ENCODE measurements at regions not wholly inside any gene's neighbourhood (a gene's known extent, or its start where the extent isn't known, plus 50 kb on each side); places are given as distances from the start of the nearest gene placed in this dataset.

DNA sequence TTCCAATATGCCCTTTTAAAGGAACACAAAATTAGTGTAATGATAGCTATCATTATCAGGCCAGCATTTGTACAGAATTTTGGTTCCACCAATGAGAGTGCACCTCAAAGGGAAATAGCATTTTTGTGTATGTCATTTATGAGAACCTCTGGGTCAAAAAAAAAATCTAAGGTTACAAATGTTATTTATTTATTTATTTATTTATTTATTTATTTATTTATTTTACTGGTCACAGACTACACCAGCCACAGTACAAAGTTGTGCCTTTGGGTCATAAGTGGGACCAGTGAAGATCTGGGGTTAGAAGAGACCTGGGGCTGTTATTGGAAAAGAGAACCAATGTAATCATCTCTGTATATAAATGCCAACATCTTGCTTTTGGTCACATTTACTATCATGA, 523.9 kb downstream of the CETN3 start:
- Histone ChIP-seq H3K27me3 (replicated peaks in 1 of 4; ENCODE audit: control insufficient read depth in 3 of 4, extremely low read depth in 1 of 4, insufficient read depth in 3 of 4, low read length in 3 of 4) (no peaks in the 10 kb centered on the region), H3K4me1 (replicated peaks in 1 of 4; ENCODE audit: control insufficient read depth in 3 of 4, insufficient read depth in 4 of 4, low read length in 3 of 4) (peaks cover 0 to 4% (median 2%) of the 10 kb centered on the region in 4 experiments; a peak in 1 of 7 replicates), H4K8ac (ENCODE audit: extremely low read depth, insufficient read depth, low read length) (no peak overlapping the region), H4K20me1 (replicated peaks in 1 of 2; ENCODE audit: control insufficient read depth in 1 of 2, insufficient read depth in 2 of 2, low read length in 2 of 2) (no peaks in the 10 kb centered on the region), H3K79me1 (ENCODE audit: low read depth, low read length) (no peaks in the 10 kb centered on the region), H3K4me2 (ENCODE audit: insufficient read depth in 1 of 2, low read depth in 2 of 2, low read length in 2 of 2) (no peak overlapping the region), H2AFZ (ENCODE audit: low read length) (no peak overlapping the region), H3K56ac (replicated peaks; ENCODE audit: insufficient read length, low read depth, low read length) (no peak overlapping the region), H3K18ac (ENCODE audit: extremely low read depth, low read length) (no peak overlapping the region), H3K27ac (ENCODE audit: low read depth, low read length) (no peak overlapping the region), H3K4ac (replicated peaks; ENCODE audit: insufficient read length, low read depth, low read length) (no peak overlapping the region), H2BK120ac (replicated peaks; ENCODE audit: low read depth, low read length) (no peak overlapping the region), H2BK15ac (ENCODE audit: low read length) (no peak overlapping the region), H2AK5ac (ENCODE audit: low read depth, low read length) (no peak overlapping the region), H2BK12ac (ENCODE audit: low read depth, low read length) (no peak overlapping the region), H4K91ac (replicated peaks; ENCODE audit: insufficient read length, low read length) (no peak overlapping the region), H3K14ac (ENCODE audit: insufficient read length) (no peak overlapping the region), H4K5ac (ENCODE audit: insufficient read length, low read depth, low read length) (no peak overlapping the region), H3K9ac (replicated peaks in 1 of 4; ENCODE audit: extremely low read depth in 1 of 4, low read depth in 3 of 4, low read length in 3 of 4) (no peak overlapping the region), H2BK20ac (ENCODE audit: low read length) (no peak overlapping the region), H3K36me3 (ENCODE audit: control insufficient read depth in 2 of 4, insufficient read depth in 4 of 4, low read length in 3 of 4) (no peaks in the 10 kb centered on the region), H2BK5ac (ENCODE audit: low read depth, low read length) (no peak overlapping the region), H3K23ac (ENCODE audit: insufficient read length) (no peak overlapping the region), H3K4me3 (ENCODE audit: extremely low read depth in 1 of 4, insufficient read depth in 2 of 4, low read depth in 3 of 4, low read length in 4 of 4) (no peak overlapping the region), H3K23me2 (ENCODE audit: low read depth, low read length) (no peaks in the 10 kb centered on the region), H3K9me3 (ENCODE audit: insufficient read depth in 2 of 2, low read depth in 1 of 2, low read length in 1 of 2) (no peaks in the 10 kb centered on the region), H3K79me2 (ENCODE audit: control insufficient read depth in 1 of 2, insufficient read depth in 2 of 2, low read length in 2 of 2) (no peaks in the 10 kb centered on the region)
- ChIA-PET CTCF (ENCODE audit: partially characterized antibody) (interaction anchor here (1.3 kb wide), 1 partner anchor 44 kb away, joined by 3 read pairs; no protein-coding TSS in a partner anchor), POLR2A (ENCODE audit: partially characterized antibody) (no interaction called here)
- FAIRE-seq: no peak
- DNase-seq (ENCODE audit: low read depth in 1 of 2, low spot score in 2 of 2): no peak
- TF ChIP-seq SP1 (IDR thresholded peaks at IDR 0.05; ENCODE audit: low read depth, low read length): no peak
- no peak for TF ChIP-seq JUN (IDR thresholded peaks at IDR 0.05; ENCODE audit: low read depth, low read length)
- no peak for TF ChIP-seq SUZ12 (IDR thresholded peaks at IDR 0.05; ENCODE audit: low read length)
- no peak for TF ChIP-seq CBX8 (IDR thresholded peaks at IDR 0.05; ENCODE audit: borderline replicate concordance, low read depth, low read length)
- TF ChIP-seq BACH1 (IDR thresholded peaks at IDR 0.05; ENCODE audit: low read length): no peak
- no peak for TF ChIP-seq NANOG (IDR thresholded peaks at IDR 0.05; ENCODE audit: insufficient read depth, low read depth, low read length, poor library complexity, severe bottlenecking)
- no peak for TF ChIP-seq CEBPB (IDR thresholded peaks at IDR 0.05; ENCODE audit: low read depth, low read length)
- TF ChIP-seq EP300 (IDR thresholded peaks at IDR 0.05; ENCODE audit: borderline replicate concordance in 1 of 2, low read depth in 2 of 2, low read length in 2 of 2): no peak
- TF ChIP-seq KDM4A (IDR thresholded peaks at IDR 0.05; ENCODE audit: low read depth, low read length, severe bottlenecking): no peak
- no peak for TF ChIP-seq PHF8 (conservative IDR thresholded peaks at IDR 0.05; ENCODE audit: low read depth, low read length)
- TF ChIP-seq SIX5 (IDR thresholded peaks at IDR 0.05; ENCODE audit: low read depth, low read length): no peak
- no peak for TF ChIP-seq GTF2F1 (IDR thresholded peaks at IDR 0.05; ENCODE audit: borderline replicate concordance, low read depth, low read length)
- no peak for TF ChIP-seq TAF1 (IDR thresholded peaks at IDR 0.05; ENCODE audit: low read depth, low read length)
- no peak for TF ChIP-seq TEAD4 (IDR thresholded peaks at IDR 0.05; ENCODE audit: low read depth, low read length)
